ENCODE measurements at regions not wholly inside any gene's neighbourhood (a gene's known extent, or its start where the extent isn't known, plus 50 kb on each side); places are given as distances from the start of the nearest gene placed in this dataset.

DNA sequence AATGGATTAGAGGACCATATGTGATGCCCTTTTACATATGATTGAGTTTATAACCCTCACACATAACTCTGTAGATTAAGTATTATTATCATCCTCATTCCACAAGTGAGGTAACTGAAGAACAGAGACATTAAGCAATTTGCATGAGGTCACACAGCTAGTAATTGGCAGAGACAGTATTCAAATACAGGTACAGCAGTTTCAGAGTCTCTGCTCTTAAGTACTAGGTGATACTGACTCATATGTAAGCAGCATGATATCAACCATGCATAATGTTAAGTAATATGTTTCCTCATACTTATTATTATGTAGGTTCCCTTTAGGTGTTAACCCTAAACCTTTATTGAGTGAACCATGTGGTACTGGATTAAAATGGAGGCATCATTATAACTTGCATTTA is 1562.4 kb upstream of the RAG2 start:
- TF ChIP-seq POLR2A (IDR thresholded peaks at IDR 0.05; ENCODE audit: low read depth, low read length): no peak
- TF ChIP-seq TAF1 (IDR thresholded peaks at IDR 0.05; ENCODE audit: borderline replicate concordance, low read depth, low read length): no peak
- TF ChIP-seq POLR2AphosphoS5 (IDR thresholded peaks at IDR 0.05; ENCODE audit: low read depth, low read length): no peak
